Vagina (tissue), 2 donors: ENCODE measurements at regions not wholly inside any gene's neighbourhood (a gene's known extent, or its start where the extent isn't known, plus 50 kb on each side); places are given as distances from the start of the nearest gene placed in this dataset.

Experiments
- POLR2A ChIP-seq, 2 donors: fragments of 450-650 bp; IDR thresholded peaks; one replicate each; pipeline ENCODE4 v1.6.1; 2017; ENCODE audit warnings: antibody characterized with exemption in 2 of 2, mild to moderate bottlenecking in 2 of 2, moderate library complexity in 2 of 2
- POLR2AphosphoS5 ChIP-seq, 2 donors: sonication (generic); formaldehyde crosslinking; IDR thresholded peaks; one replicate each; pipeline ENCODE4 v1.9.0; 2017; ENCODE audit warnings: antibody characterized with exemption in 2 of 2, mild to moderate bottlenecking in 2 of 2, low read depth in 1 of 2; ENCODE audit not compliant: insufficient read depth in 1 of 2
- TF ChIP-seq, protein P1 (sequence below), 3 experiments: fragments of 450-650 bp in 2 of 3; fragments of 200-600 bp in 1 of 3; sonication (generic) in 1 of 3; IDR thresholded peaks; one replicate each; pipeline ENCODE4 v1.5.1; 2017 to 2019; ENCODE audit warnings: antibody characterized with exemption in 3 of 3, mild to moderate bottlenecking in 2 of 3, moderate library complexity in 2 of 3

DNA sequence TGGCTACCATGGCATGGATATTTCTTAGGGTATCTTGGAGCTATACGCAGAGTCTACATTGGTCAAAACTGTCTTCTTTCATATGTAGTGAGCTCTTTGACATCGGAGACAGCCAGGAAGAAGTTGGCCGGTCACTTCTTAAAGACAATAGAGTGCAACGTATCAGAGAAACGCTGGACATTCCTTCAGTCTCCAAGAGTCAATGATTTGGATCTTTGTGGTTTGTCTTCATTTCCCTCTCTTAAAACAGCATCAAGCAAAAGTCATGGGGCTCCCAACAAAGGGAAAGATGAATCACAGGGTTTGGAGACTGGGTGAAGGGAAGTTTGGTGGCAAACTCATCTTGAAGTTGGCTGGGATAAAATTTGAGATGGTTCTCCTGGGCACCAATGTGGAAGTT lies 320.1 kb downstream of the AGTPBP1 start:
- TF ChIP-seq POLR2A (IDR thresholded peaks at IDR 0.05) (no peak), POLR2AphosphoS5 (IDR thresholded peaks at IDR 0.05; ENCODE audit: insufficient read depth in 1 of 2, low read depth in 1 of 2) (no peak)
- TF ChIP-seq, protein P1, sequence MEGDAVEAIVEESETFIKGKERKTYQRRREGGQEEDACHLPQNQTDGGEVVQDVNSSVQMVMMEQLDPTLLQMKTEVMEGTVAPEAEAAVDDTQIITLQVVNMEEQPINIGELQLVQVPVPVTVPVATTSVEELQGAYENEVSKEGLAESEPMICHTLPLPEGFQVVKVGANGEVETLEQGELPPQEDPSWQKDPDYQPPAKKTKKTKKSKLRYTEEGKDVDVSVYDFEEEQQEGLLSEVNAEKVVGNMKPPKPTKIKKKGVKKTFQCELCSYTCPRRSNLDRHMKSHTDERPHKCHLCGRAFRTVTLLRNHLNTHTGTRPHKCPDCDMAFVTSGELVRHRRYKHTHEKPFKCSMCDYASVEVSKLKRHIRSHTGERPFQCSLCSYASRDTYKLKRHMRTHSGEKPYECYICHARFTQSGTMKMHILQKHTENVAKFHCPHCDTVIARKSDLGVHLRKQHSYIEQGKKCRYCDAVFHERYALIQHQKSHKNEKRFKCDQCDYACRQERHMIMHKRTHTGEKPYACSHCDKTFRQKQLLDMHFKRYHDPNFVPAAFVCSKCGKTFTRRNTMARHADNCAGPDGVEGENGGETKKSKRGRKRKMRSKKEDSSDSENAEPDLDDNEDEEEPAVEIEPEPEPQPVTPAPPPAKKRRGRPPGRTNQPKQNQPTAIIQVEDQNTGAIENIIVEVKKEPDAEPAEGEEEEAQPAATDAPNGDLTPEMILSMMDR (IDR thresholded peaks at IDR 0.05), result no peak
